ENCODE measurements at regions not wholly inside any gene's neighbourhood (a gene's known extent, or its start where the extent isn't known, plus 50 kb on each side); places are given as distances from the start of the nearest gene placed in this dataset.

GRCh38 chr15:61612111-61612510, 383.0 kb upstream of the RORA start:
- no peak overlapping the region for H2AK5ac ChIP-seq (ENCODE audit: low read depth, low read length)
- no peak overlapping the region for H3K56ac ChIP-seq (ENCODE audit: extremely low read depth, insufficient read depth, low read length)
- no peak overlapping the region for H3K4me3 ChIP-seq (ENCODE audit: insufficient read depth, low read depth, low read length)
- dilution Hi-C loops (cut with HindIII; ENCODE audit: low sequenced_read_pairs, unreplicated experiment), result no loop called here
- no peaks in the 10 kb centered on the region for H3K79me1 ChIP-seq (ENCODE audit: low read depth in 1 of 2, low read length in 2 of 2)
- no peak overlapping the region for H4K91ac ChIP-seq (ENCODE audit: insufficient read depth, low read depth, low read length)
- H3K9ac ChIP-seq (ENCODE audit: low read depth, low read length), result no peak overlapping the region
- no peaks in the 10 kb centered on the region for H3K4me1 ChIP-seq (ENCODE audit: control insufficient read depth, insufficient read depth, low read length)
- H4K8ac ChIP-seq (ENCODE audit: low read depth in 2 of 2, low read length in 2 of 2), result no peak overlapping the region
- no peak overlapping the region for H2BK20ac ChIP-seq (ENCODE audit: low read depth, low read length)
- no peaks in the 10 kb centered on the region for H3K9me1 ChIP-seq (ENCODE audit: insufficient read depth, low read length)
- H3K18ac ChIP-seq (ENCODE audit: low read depth, low read length), result no peak overlapping the region
- BruUV-seq (replicated peaks), result no TSS peak
- no peak overlapping the region for H4K5ac ChIP-seq (ENCODE audit: low read depth, low read length)
- ChIA-PET POLR2A (ENCODE audit: unreplicated experiment) (no interaction called here), CTCF (no interaction called here)
- no peaks in the 10 kb centered on the region for H4K20me1 ChIP-seq (ENCODE audit: insufficient read depth, low read length)
- no peak overlapping the region for H2AK9ac ChIP-seq (replicated peaks; ENCODE audit: low read depth, low read length, poor library complexity)
- H3K23ac ChIP-seq (ENCODE audit: low read depth, low read length), result no peak overlapping the region
- no peak overlapping the region for H3K4ac ChIP-seq (ENCODE audit: low read depth, low read length)
- H3K36me3 ChIP-seq (ENCODE audit: control insufficient read depth, insufficient read depth, low read length), result no peaks in the 10 kb centered on the region
- in situ Hi-C loops (cut with MboI; ENCODE audit: low sequenced_read_pairs), result no loop called here
- no peak overlapping the region for H2BK120ac ChIP-seq (ENCODE audit: low read depth, low read length)
- no peak overlapping the region for H2BK15ac ChIP-seq (ENCODE audit: low read depth, low read length)
- no peak for ATAC-seq (ENCODE audit: low read depth)
- H3K9me3 ChIP-seq (ENCODE audit: control insufficient read depth, insufficient read depth, low read length), result no peaks in the 10 kb centered on the region
- no peaks in the 10 kb centered on the region for H3K27me3 ChIP-seq (ENCODE audit: control insufficient read depth, insufficient read depth, low read length)
- no peak overlapping the region for H2BK5ac ChIP-seq (ENCODE audit: low read depth, low read length, poor library complexity, severe bottlenecking)
- no peak for DNase-seq
- TF ChIP-seq MAZ (IDR thresholded peaks at IDR 0.05; ENCODE audit: borderline replicate concordance, low read depth, low read length) (no peak), BHLHE40 (IDR thresholded peaks at IDR 0.05; ENCODE audit: low read depth, low read length) (no peak), RCOR1 (IDR thresholded peaks at IDR 0.05; ENCODE audit: insufficient replicate concordance, low read length) (no peak), USF2 (IDR thresholded peaks at IDR 0.05; ENCODE audit: low read depth, low read length) (no peak), RFX5 (IDR thresholded peaks at IDR 0.05; ENCODE audit: low read depth, low read length) (no peak), MAFK (IDR thresholded peaks at IDR 0.05; ENCODE audit: low read depth, low read length) (no peak), NFE2L2 (IDR thresholded peaks at IDR 0.05; ENCODE audit: low read depth, low read length) (no peak), RAD21 (IDR thresholded peaks at IDR 0.05; ENCODE audit: low read length) (no peak), CEBPB (IDR thresholded peaks at IDR 0.05; ENCODE audit: low read depth, low read length) (no peak)
- no peak overlapping the region for H3K14ac ChIP-seq (replicated peaks; ENCODE audit: low read depth, low read length)
- no peak overlapping the region for H3K27ac ChIP-seq (ENCODE audit: insufficient read depth, low read length)
- no peak overlapping the region for H2AFZ ChIP-seq (replicated peaks; ENCODE audit: low read length, poor library complexity)
- no peak overlapping the region for H3K4me2 ChIP-seq (ENCODE audit: low read depth, low read length)
- intact Hi-C loops (cut with micrococcal nuclease), result no loop called here
